Stomach (tissue), 4 donors: ENCODE measurements at regions not wholly inside any gene's neighbourhood (a gene's known extent, or its start where the extent isn't known, plus 50 kb on each side); places are given as distances from the start of the nearest gene placed in this dataset.

Experiments used
- CTCF ChIP-seq, 7 experiments: fragments of 450-650 bp in 4 of 7; fragments of 200-600 bp in 3 of 7; sonication (generic) in 3 of 7; IDR thresholded peaks; one replicate each; pipeline ENCODE4 v1.5.1; 2016 to 2019; ENCODE audit warnings: antibody characterized with exemption in 7 of 7, control low read depth in 2 of 7, mild to moderate bottlenecking in 1 of 7
- POLR2A ChIP-seq, 4 donors: fragments of 450-650 bp; IDR thresholded peaks; one replicate each; pipeline ENCODE4 v1.6.1; 2016; ENCODE audit warnings: antibody characterized with exemption in 4 of 4, control low read depth in 2 of 4, mild to moderate bottlenecking in 1 of 4, moderate library complexity in 1 of 4
- POLR2AphosphoS5 ChIP-seq, 3 donors: sonication (generic); formaldehyde crosslinking; IDR thresholded peaks; one replicate each; pipeline ENCODE4 v1.6.1; 2016; ENCODE audit warnings: antibody characterized with exemption in 3 of 3

GRCh38 chr1:217261636-217262035, 369.3 kb downstream of the GPATCH2 start:
- TF ChIP-seq CTCF (IDR thresholded peaks at IDR 0.05) (no peak), POLR2A (IDR thresholded peaks at IDR 0.05) (no peak), POLR2AphosphoS5 (IDR thresholded peaks at IDR 0.05) (no peak)
